H9 (cell line): ENCODE measurements at regions not wholly inside any gene's neighbourhood (a gene's known extent, or its start where the extent isn't known, plus 50 kb on each side); places are given as distances from the start of the nearest gene placed in this dataset.

Experiments
- DNase-seq: peaks from one replicate; pipeline ENCODE4 v3.0.0-alpha.2; 2017
- H2AFZ ChIP-seq: one replicate; pipeline ENCODE4 v1.6.1; 2013; ENCODE audit warnings: mild to moderate bottlenecking, low read length, control low read depth, moderate library complexity
- H2AK5ac ChIP-seq: 2 replicates; pipeline ENCODE4 v1.6.1; 2013; ENCODE audit warnings: low read length, control low read depth, mixed read lengths; ENCODE audit not compliant: insufficient read length
- H2BK120ac ChIP-seq: one replicate; pipeline ENCODE4 v1.6.1; 2013; ENCODE audit warnings: low read depth, mild to moderate bottlenecking, low read length, control low read depth, inconsistent platforms; ENCODE audit not compliant: poor library complexity, severe bottlenecking
- H2BK12ac ChIP-seq: 2 replicates; pipeline ENCODE4 v1.6.1; 2013; ENCODE audit warnings: low read length, control low read depth, mixed read lengths, low read depth; ENCODE audit not compliant: insufficient read length
- H2BK15ac ChIP-seq: 2 replicates; pipeline ENCODE4 v1.6.1; 2013; ENCODE audit warnings: low read depth, low read length, control low read depth
- H2BK20ac ChIP-seq: one replicate; pipeline ENCODE4 v1.6.1; 2013; ENCODE audit warnings: low read depth, mild to moderate bottlenecking, low read length, control low read depth, inconsistent platforms; ENCODE audit not compliant: poor library complexity, severe bottlenecking
- H2BK5ac ChIP-seq: 2 replicates; pipeline ENCODE4 v1.6.1; 2013; ENCODE audit warnings: low read length, control low read depth, mixed read lengths; ENCODE audit not compliant: insufficient read length
- H3K14ac ChIP-seq: 2 replicates; pipeline ENCODE4 v1.6.1; 2013; ENCODE audit warnings: low read length, control low read depth; ENCODE audit not compliant: insufficient read depth
- H3K18ac ChIP-seq: 2 replicates; pipeline ENCODE4 v1.6.1; 2013; ENCODE audit warnings: low read depth, mild to moderate bottlenecking, mixed read lengths, low read length, control low read depth; ENCODE audit not compliant: insufficient read length
- H3K23ac ChIP-seq: 2 replicates; pipeline ENCODE4 v1.6.1; 2013; ENCODE audit warnings: low read length, control low read depth, mixed read lengths, low read depth; ENCODE audit not compliant: insufficient read length
- H3K23me2 ChIP-seq: 2 replicates; pipeline ENCODE4 v1.6.1; 2013; ENCODE audit warnings: low read depth, mild to moderate bottlenecking, mixed read lengths, low read length, control low read depth; ENCODE audit not compliant: insufficient read length, poor library complexity, severe bottlenecking
- H3K27ac ChIP-seq: 2 replicates; pipeline ENCODE4 v1.5.1; 2013; ENCODE audit warnings: low read length, control low read depth, mixed read lengths, low read depth; ENCODE audit not compliant: insufficient read length
- H3K27me3 ChIP-seq: 2 replicates; pipeline ENCODE4 v1.6.1; 2013; ENCODE audit warnings: low read length, control low read depth, inconsistent platforms; ENCODE audit not compliant: insufficient read depth
- H3K4ac ChIP-seq: 2 replicates; pipeline ENCODE4 v1.6.1; 2013; ENCODE audit warnings: low read depth, mild to moderate bottlenecking, control low read depth, inconsistent platforms, low read length, moderate library complexity
- H3K4me1 ChIP-seq: 2 replicates; pipeline ENCODE4 v1.6.1; 2013; ENCODE audit warnings: low read length, control low read depth, inconsistent platforms; ENCODE audit not compliant: insufficient read depth
- H3K4me2 ChIP-seq: 2 replicates; pipeline ENCODE4 v1.6.1; 2013; ENCODE audit warnings: low read length, control low read depth, mixed read lengths; ENCODE audit not compliant: insufficient read length, insufficient read depth
- H3K56ac ChIP-seq: 2 replicates; pipeline ENCODE4 v1.6.1; 2013; ENCODE audit warnings: low read depth, mild to moderate bottlenecking, mixed read lengths, low read length, control low read depth; ENCODE audit not compliant: insufficient read length
- H3K79me1 ChIP-seq: 2 replicates; pipeline ENCODE4 v1.6.1; 2013; ENCODE audit warnings: low read depth, mild to moderate bottlenecking, moderate library complexity, low read length, control low read depth, inconsistent platforms; ENCODE audit not compliant: insufficient read depth, poor library complexity, severe bottlenecking
- H3K79me2 ChIP-seq: 2 replicates; pipeline ENCODE4 v1.6.1; 2013; ENCODE audit warnings: low read length, control low read depth, inconsistent platforms; ENCODE audit not compliant: insufficient read depth
- H3K9ac ChIP-seq: 2 replicates; pipeline ENCODE4 v1.6.1; 2013; ENCODE audit warnings: low read length, control low read depth, mixed read lengths; ENCODE audit not compliant: insufficient read length; ENCODE audit errors: extremely low read depth
- H3K9me3 ChIP-seq: one replicate; pipeline ENCODE4 v1.6.1; 2013; ENCODE audit warnings: low read depth, low read length, inconsistent platforms; ENCODE audit not compliant: control insufficient read depth
- H3T11ph ChIP-seq: one replicate; pipeline ENCODE4 v1.6.1; 2013; ENCODE audit warnings: mild to moderate bottlenecking, low read length, control low read depth, inconsistent platforms
- H4K20me1 ChIP-seq: one replicate; pipeline ENCODE4 v1.6.1; 2013; ENCODE audit not compliant: control insufficient read depth, insufficient read length, insufficient read depth
- H4K5ac ChIP-seq: 2 replicates; pipeline ENCODE4 v1.6.1; 2013; ENCODE audit warnings: low read depth, mild to moderate bottlenecking, mixed read lengths, low read length, control low read depth; ENCODE audit not compliant: insufficient read length
- H4K8ac ChIP-seq: replicated peaks from 2 replicates; pipeline ENCODE4 v1.6.1; 2013; ENCODE audit warnings: low read length, control low read depth, mixed read lengths, low read depth; ENCODE audit not compliant: insufficient read length
- H4K91ac ChIP-seq: 2 replicates; pipeline ENCODE4 v1.6.1; 2013; ENCODE audit warnings: low read depth, mild to moderate bottlenecking, moderate library complexity, mixed read lengths, low read length, control low read depth; ENCODE audit not compliant: insufficient read length
- H3K27ac Mint-ChIP-seq, 3 experiments: 2 replicates in 2 of 3; 3 replicates in 1 of 3; pipeline ENCODE4 v1.8.0; 2020 to 2021; ENCODE audit warnings: mixed read lengths in 3 of 3, mild to moderate bottlenecking in 1 of 3, moderate library complexity in 1 of 3
- H3K27me3 Mint-ChIP-seq: 2 replicates; pipeline ENCODE4 v1.8.0; 2021; ENCODE audit warnings: low read depth, mild to moderate bottlenecking, moderate library complexity, mixed read lengths
- H3K36me3 Mint-ChIP-seq, 3 experiments: 2 replicates in 2 of 3; 3 replicates in 1 of 3; pipeline ENCODE4 v1.8.0; 2020 to 2021; ENCODE audit warnings: low read depth in 3 of 3, mixed read lengths in 3 of 3; ENCODE audit not compliant: insufficient read depth in 1 of 3
- H3K4me1 Mint-ChIP-seq, 2 experiments: 2 replicates each; pipeline ENCODE4 v1.8.0; 2020; ENCODE audit warnings: mixed read lengths in 2 of 2
- H3K4me3 Mint-ChIP-seq, 2 experiments: 2 replicates in 1 of 2; 3 replicates in 1 of 2; pipeline ENCODE4 v1.8.0; 2020 to 2021; ENCODE audit warnings: mild to moderate bottlenecking in 2 of 2, mixed read lengths in 2 of 2, moderate library complexity in 1 of 2
- H3K9me3 Mint-ChIP-seq, 2 experiments: 2 replicates in 1 of 2; 3 replicates in 1 of 2; pipeline ENCODE4 v1.8.0; 2020; ENCODE audit warnings: mild to moderate bottlenecking in 2 of 2, mixed read lengths in 2 of 2, moderate library complexity in 1 of 2
- WGBS: extraction: QIAGEN DNeasy Blood & Tissue Kit; methylation state at CpG from one replicate; pipeline ENCODE4 v1.1.7; 2013; ENCODE audit warnings: missing lambda C conversion rate, low lambda C conversion rate, mixed read lengths; ENCODE audit not compliant: insufficient read length; ENCODE audit errors: extremely low coverage; 5-methylcytosine and 5-hydroxymethylcytosine counted together
- TF ChIP-seq, protein P1 (sequence below): fragments of 200-600 bp; sonication (generic); conservative IDR thresholded peaks from 3 replicates; pipeline ENCODE4 v1.8.0; 2021; ENCODE audit warnings: antibody characterized with exemption, mild to moderate bottlenecking

DNA sequence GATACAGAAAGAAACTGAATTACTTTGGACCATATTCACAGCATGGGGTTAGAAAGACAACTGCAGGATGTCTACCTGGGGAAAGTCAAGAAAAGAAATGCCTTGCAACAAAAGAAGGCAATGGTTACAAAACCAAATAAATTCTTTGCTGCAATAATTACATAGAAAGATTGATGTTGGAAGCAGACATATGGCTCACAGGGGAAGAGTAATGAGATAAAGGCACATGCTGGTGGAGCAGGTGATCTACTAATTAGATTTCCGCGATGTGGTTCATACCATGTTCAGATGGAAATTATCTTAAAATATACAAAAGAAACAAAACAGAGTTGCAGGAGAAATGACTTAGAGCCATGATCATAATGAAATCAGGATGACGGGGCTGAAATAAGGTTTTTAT, 718.8 kb upstream of the PKDCC start:
- no peak overlapping the region for H4K91ac ChIP-seq
- no CpG with 5 or more reads among the region's 3 CpGs for WGBS
- H2BK5ac ChIP-seq: no peak overlapping the region
- no peak overlapping the region for H2AFZ ChIP-seq
- H2AK5ac ChIP-seq: no peak overlapping the region
- no peak overlapping the region for H3K14ac ChIP-seq
- H2BK12ac ChIP-seq: no peak overlapping the region
- no peaks in the 10 kb centered on the region for H3K4me1 ChIP-seq
- Mint-ChIP-seq H3K4me1 (peaks cover 4% of the 10 kb centered on the region in 2 experiments), H3K36me3 (peaks cover 0 to 6% (median 3%) of the 10 kb centered on the region in 3 experiments; a peak in 3 of 7 replicates), H3K27me3 (no peaks in the 10 kb centered on the region), H3K4me3 (no peak overlapping the region), H3K27ac (peak overlapping the region in 1 of 3 experiments; percentile 28; a peak in 2 of 7 replicates), H3K9me3 (peaks cover 5 to 6% of the 10 kb centered on the region in 2 experiments; a peak in 3 of 5 replicates)
- H3K79me1 ChIP-seq: no peaks in the 10 kb centered on the region
- no peak overlapping the region for H3K18ac ChIP-seq
- H4K5ac ChIP-seq: no peak overlapping the region
- no peak overlapping the region for H3K4ac ChIP-seq
- no peaks in the 10 kb centered on the region for H3K79me2 ChIP-seq
- no peak for DNase-seq
- H4K8ac ChIP-seq: no peak overlapping the region
- H3K56ac ChIP-seq: no peak overlapping the region
- no peak overlapping the region for H2BK15ac ChIP-seq
- H3T11ph ChIP-seq: no peak overlapping the region
- H4K20me1 ChIP-seq: no peaks in the 10 kb centered on the region
- no peak overlapping the region for H3K9ac ChIP-seq
- TF ChIP-seq, protein P1, sequence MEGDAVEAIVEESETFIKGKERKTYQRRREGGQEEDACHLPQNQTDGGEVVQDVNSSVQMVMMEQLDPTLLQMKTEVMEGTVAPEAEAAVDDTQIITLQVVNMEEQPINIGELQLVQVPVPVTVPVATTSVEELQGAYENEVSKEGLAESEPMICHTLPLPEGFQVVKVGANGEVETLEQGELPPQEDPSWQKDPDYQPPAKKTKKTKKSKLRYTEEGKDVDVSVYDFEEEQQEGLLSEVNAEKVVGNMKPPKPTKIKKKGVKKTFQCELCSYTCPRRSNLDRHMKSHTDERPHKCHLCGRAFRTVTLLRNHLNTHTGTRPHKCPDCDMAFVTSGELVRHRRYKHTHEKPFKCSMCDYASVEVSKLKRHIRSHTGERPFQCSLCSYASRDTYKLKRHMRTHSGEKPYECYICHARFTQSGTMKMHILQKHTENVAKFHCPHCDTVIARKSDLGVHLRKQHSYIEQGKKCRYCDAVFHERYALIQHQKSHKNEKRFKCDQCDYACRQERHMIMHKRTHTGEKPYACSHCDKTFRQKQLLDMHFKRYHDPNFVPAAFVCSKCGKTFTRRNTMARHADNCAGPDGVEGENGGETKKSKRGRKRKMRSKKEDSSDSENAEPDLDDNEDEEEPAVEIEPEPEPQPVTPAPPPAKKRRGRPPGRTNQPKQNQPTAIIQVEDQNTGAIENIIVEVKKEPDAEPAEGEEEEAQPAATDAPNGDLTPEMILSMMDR: no peak
- no peak overlapping the region for H2BK120ac ChIP-seq
- H3K27ac ChIP-seq: no peak overlapping the region
- H2BK20ac ChIP-seq: no peak overlapping the region
- no peaks in the 10 kb centered on the region for H3K27me3 ChIP-seq
- no peaks in the 10 kb centered on the region for H3K9me3 ChIP-seq
- no peak overlapping the region for H3K23ac ChIP-seq
- no peak overlapping the region for H3K4me2 ChIP-seq
- H3K23me2 ChIP-seq: no peaks in the 10 kb centered on the region
